LHCN-M2 (cell line): ENCODE measurements at regions not wholly inside any gene's neighbourhood (a gene's known extent, or its start where the extent isn't known, plus 50 kb on each side); places are given as distances from the start of the nearest gene placed in this dataset.
"Not testable (repeated sequence)": the region's sequence is repeated elsewhere in the genome, so short reads cannot be mapped to it uniquely, and the experiment has no call there.

ENCODE experiments used
- DNase-seq: peaks from one replicate; pipeline ENCODE4 v3.0.0-alpha.2; 2012; ENCODE audit warnings: low read depth

GRCh38 chr6:151154418-151154817 is 85.3 kb upstream of the AKAP12 start:
- DNase-seq, result peak; percentile 12

GRCh38 chr6:151155095-151155494 is 84.7 kb upstream of the AKAP12 start:
- DNase-seq, result no peak

DNA sequence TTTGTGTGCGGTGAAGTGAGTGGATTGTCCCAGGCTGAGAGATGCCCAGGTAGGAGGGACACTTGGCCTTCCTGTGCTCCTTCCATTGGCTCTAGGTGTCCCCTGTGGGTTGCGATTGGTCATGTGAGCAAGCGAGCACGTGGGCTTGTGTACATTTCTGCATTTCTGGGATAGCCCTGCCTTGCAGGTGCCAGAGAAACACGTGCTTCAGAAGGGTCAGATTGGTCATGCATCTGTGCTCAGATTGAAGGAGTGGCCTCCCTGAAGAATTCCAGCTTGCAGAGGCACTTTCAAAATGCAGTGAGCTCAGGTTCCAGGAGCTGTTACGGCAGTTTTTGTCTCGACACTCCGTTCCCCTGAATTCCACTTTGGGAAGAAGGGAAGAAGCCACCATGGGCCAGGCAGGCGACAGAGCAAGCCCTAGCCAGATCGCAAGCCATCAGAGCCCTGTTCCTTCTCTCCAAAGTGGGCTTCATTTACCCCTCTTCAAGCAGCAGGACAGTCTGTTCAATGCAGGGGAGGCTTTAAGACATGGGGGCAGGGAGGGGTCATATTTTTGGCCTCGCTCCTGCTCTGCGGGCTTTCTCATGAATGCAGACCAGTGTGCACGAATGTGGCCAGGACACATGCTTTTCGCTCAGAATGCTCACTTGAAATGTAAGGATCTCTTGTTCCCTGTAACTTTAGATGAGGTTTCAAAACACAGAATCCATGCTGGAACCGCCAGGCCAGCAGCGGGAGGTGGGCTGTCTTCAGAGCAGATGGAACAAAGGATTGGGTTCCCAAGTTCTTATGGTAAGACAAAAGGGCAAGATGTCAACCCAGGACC is 78.6 kb upstream of the AKAP12 start:
- peak; percentile 45 for DNase-seq

DNA sequence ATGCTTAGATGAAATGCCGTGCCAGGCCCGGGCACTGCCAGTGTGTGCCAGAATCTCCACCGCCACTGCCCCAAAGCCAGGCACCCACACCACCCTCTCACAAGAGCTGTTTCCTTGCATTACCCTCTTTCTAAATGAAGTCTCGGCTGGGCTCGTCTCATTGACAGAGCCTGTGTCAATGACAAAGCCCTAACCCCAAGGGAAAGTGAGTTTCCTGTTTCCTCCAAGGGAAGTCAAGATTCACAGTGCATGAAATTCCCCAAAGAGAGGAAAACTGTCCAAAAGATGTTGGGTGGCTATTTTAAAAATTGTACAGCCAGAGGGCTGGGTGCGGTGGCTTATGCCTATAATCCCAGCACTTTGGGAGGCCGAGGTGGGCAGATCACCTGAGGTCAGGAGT is 75.4 kb upstream of the AKAP12 start:
- DNase-seq, result no peak

- DNase-seq, result no peak
Measured at GRCh38 chr6:151166180-151166579, 73.6 kb upstream of the AKAP12 start.

DNA sequence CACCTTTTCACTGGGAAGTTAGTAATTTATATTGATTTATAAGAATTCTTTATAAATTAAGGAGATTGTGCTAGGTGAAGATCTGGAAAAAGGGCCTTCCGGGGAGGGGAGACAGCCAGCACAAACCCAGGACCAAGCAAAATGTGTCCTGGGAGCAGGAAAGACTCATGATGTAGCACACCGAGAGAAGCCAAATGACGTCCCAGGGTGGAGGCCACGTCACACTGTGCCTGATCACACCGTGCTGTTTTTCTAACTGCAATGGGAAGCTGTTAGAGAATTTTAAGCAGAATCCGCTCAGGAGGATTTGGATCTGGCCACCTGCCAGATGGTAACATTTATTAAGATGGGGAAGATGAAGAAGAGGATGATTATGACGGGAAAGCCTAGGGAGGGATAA is 72.7 kb upstream of the AKAP12 start:
- no peak for DNase-seq

- DNase-seq, result no peak
Measured at GRCh38 chr6:151170622-151171246, 69.0 kb upstream of the AKAP12 start.

- DNase-seq, result no peak
Measured at GRCh38 chr6:151172751-151173150, 67.0 kb upstream of the AKAP12 start.

- no peak for DNase-seq
Measured at GRCh38 chr6:151175662-151176445, 63.9 kb upstream of the AKAP12 start.

DNA sequence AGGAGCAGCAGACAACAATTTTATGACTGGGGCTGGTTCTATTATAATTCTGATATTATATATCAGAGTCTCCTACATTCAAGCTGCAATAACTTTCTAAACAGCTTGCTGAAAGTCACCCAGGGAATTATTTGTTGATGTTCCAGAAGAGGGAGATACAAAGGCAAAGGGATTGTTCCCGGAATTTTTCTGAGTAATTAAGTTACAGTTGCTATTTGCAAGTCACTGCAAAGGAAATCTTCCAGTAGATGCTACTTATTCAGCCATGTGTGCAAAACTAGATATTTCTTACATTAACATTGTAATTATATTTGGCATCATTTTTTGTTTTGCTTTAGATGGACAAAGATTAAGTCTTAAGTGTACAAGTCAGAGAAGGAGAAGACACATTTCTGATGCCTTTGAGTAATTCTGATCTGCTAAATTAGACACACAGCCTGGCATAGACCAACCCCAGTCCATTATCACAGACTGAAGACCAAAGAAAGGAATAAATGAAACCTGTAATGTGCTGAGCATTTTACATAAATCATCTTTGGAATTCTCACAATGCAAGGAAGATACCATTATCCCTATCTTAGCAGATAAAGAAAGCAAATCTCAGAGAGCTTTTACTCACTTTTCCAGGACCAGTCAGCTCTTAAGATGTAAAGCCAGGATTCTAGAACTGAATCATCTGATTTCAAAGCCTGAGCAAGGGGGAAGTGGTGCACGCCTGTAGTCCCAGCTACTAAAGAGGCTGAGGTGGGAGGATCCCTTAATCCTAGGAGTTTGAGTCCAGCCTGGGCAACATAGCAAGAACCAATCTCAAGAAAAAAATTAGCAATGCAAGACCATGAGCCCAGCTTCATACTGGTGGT is 62.6 kb upstream of the AKAP12 start:
- DNase-seq, result no peak

GRCh38 chr6:151178373-151178772 is 61.4 kb upstream of the AKAP12 start:
- no peak for DNase-seq

DNA sequence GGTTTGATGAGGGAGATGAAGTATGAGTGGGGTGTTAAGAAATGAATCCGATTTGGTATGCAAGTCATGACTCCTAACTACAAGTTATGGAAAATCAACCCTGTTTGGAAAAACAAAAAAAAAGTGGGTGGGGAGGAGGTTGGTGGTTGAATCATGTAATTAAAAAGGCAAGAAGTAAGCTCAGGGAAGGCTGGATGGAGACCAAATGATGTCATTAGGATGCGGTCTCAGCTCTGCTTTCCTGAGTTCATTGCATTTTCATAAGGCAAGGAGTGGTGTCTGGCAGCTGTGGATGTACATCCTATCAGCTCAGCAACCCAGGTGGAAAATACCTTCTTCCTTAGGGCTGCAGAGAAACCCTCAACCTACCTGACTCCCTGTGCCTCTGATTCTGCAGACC is 60.4 kb upstream of the AKAP12 start:
- DNase-seq, result peak; percentile 53

DNA sequence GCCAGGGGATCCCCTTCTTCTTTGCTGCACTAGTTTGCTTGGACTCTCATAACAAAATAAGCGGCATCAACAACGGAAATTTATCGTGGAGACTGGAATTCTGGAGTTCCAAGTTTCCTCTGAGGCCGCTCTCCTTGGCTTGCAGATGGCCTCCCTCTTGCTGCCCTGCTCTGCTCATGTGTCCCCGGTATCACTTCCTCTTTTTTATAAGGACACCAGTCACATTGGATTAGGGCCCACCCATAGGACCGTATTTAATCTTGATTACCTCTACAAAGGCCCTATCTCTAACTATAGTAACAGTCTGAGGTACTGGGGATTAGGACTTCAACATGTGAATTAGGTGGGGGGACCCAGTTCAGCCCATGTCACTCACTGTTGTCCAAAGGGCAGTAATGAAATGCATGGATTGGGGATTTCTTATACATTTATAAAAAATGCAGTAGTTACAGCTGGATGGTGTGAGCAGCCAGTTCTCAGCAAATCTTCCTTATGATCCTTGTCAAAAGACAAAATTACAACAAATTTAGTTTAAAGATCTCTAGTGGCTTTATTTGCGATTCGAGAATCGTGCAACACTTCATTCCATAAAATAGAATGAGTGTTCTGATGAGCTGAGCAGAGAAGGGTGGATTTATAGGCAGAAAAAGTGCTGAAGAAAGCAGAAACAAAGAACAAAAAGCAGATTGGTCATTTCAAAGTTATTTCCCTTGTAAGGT is 59.3 kb upstream of the AKAP12 start:
- DNase-seq, result no peak

GRCh38 chr6:151181706-151182363 is 57.9 kb upstream of the AKAP12 start:
- no peak for DNase-seq

- DNase-seq, result not testable (repeated sequence)
Measured at GRCh38 chr6:151182958-151183357, 56.8 kb upstream of the AKAP12 start.

- DNase-seq, result no peak
Measured at GRCh38 chr6:151185148-151185547, 54.6 kb upstream of the AKAP12 start.

DNA sequence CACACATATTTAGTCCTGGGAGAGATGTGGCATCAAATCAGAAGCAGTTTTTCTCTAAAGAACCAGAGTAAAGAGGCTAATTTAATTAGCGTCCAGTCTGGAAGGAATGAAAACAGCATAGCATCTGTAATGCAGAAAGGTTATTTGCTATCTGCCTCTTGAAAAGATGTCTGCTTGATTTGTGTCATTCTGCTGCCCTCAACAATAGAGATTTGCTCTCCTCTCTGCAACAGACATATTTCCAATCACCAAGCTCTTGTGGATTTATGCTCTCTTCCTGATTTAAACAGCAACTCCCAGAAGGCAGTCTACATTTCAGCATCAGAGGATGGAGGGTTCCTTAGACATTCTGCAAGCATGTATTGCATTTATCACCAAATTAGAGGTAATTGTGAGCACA is 53.5 kb upstream of the AKAP12 start:
- no peak for DNase-seq

DNA sequence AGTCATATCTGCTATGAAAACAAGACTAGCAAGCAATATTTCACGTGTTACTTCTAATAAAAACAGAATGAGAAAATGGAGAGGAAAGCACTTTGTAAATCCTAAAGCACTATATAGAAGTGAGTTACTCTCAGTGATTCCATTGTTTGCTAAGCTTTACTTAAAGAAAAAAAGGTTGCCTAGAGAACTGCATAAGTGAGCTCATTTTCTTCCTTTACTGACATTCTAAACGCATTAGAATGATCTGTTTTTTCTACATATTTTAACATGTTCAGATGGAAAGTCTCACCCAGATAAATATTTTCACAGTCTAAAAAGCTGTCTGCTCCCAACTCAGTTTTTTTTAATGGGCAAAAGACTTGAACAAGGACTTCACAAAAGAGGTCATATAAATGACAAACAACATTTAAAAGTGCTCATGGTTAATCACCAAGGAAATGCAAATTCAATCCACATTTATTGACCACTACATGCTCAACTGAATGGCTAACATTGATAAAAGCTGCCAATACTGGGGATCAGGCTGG is 52.9 kb upstream of the AKAP12 start:
- no peak for DNase-seq
